Stimulated activated naive CD8-positive, alpha-beta T cell treated with anti-CD3 and anti-CD28 coated beads, Interleukin-15, amount 100 ng/mL, for 72 hours (primary cell): ENCODE measurements at regions not wholly inside any gene's neighbourhood (a gene's known extent, or its start where the extent isn't known, plus 50 kb on each side); places are given as distances from the start of the nearest gene placed in this dataset.
A peak's percentile ranks its signal among the peaks of the same experiment; 100 is the strongest.

Experiments
- ATAC-seq: fragments of 150-1000 bp; cut with Tn5 transposase; 2 replicates; pipeline ENCODE4 v1.10.0; 2021; ENCODE audit warnings: mild to moderate bottlenecking, moderate library complexity
- DNase-seq, 2 donors: peaks; one replicate each; pipeline ENCODE4 v3.0.0; 2021 to 2022
- H3K27ac Mint-ChIP-seq, 2 donors: one replicate each; pipeline ENCODE4 v1.8.0; 2022; ENCODE audit warnings: mild to moderate bottlenecking in 2 of 2, mixed read lengths in 2 of 2, moderate library complexity in 2 of 2
- H3K27me3 Mint-ChIP-seq: one replicate; pipeline ENCODE4 v1.8.0; 2022; ENCODE audit warnings: mixed read lengths
- H3K4me1 Mint-ChIP-seq: one replicate; pipeline ENCODE4 v1.8.0; 2022; ENCODE audit warnings: mild to moderate bottlenecking, mixed read lengths
- H3K4me3 Mint-ChIP-seq, 2 donors: one replicate each; pipeline ENCODE4 v1.8.0; 2022; ENCODE audit warnings: mild to moderate bottlenecking in 2 of 2, mixed read lengths in 2 of 2, moderate library complexity in 1 of 2
- H3K9me3 Mint-ChIP-seq, 2 donors: one replicate each; pipeline ENCODE4 v1.8.0; 2022; ENCODE audit warnings: mixed read lengths in 2 of 2

GRCh38 chr19:28012361-28012760, 1200.6 kb downstream of the UQCRFS1 start:
- Mint-ChIP-seq H3K9me3 (peaks cover 0 to 10% of the 10 kb centered on the region in 2 donors), H3K4me3 (no peak overlapping the region), H3K27me3 (peaks cover 7% of the 10 kb centered on the region), H3K27ac (no peak overlapping the region), H3K4me1 (no peaks in the 10 kb centered on the region)
- DNase-seq (no peak), ATAC-seq (no peak)

GRCh38 chr19:28010656-28011055, 1202.3 kb downstream of the UQCRFS1 start:
- ATAC-seq (no peak), DNase-seq (no peak)
- H3K4me1 Mint-ChIP-seq = no peaks in the 10 kb centered on the region
- H3K27me3 Mint-ChIP-seq = peaks cover 7% of the 10 kb centered on the region
- peaks cover 0 to 13% of the 10 kb centered on the region in 2 donors for H3K9me3 Mint-ChIP-seq
- no peak overlapping the region for H3K4me3 Mint-ChIP-seq
- H3K27ac Mint-ChIP-seq = no peak overlapping the region

GRCh38 chr19:28009696-28010095, 1203.3 kb downstream of the UQCRFS1 start:
- DNase-seq (no peak), ATAC-seq (no peak)
- Mint-ChIP-seq H3K27ac (no peak overlapping the region), H3K9me3 (peaks cover 0 to 13% of the 10 kb centered on the region in 2 donors), H3K4me3 (no peak overlapping the region), H3K4me1 (no peaks in the 10 kb centered on the region), H3K27me3 (peaks cover 7% of the 10 kb centered on the region)

- DNase-seq (no peak), ATAC-seq (no peak)
- H3K27ac Mint-ChIP-seq = no peak overlapping the region
- peaks cover 7% of the 10 kb centered on the region for H3K27me3 Mint-ChIP-seq
- no peaks in the 10 kb centered on the region for H3K4me1 Mint-ChIP-seq
- no peak overlapping the region for H3K4me3 Mint-ChIP-seq
- peaks cover 0 to 13% of the 10 kb centered on the region in 2 donors for H3K9me3 Mint-ChIP-seq
Observed at GRCh38 chr19:28008695-28009094, 1204.3 kb downstream of the UQCRFS1 start.

GRCh38 chr19:28003543-28003942, 1209.4 kb downstream of the UQCRFS1 start:
- Mint-ChIP-seq H3K9me3 (peaks cover 15 to 21% of the 10 kb centered on the region in 2 donors), H3K27ac (peak overlapping the region in 1 of 2 donors; percentile 81), H3K4me3 (no peak overlapping the region), H3K4me1 (no peaks in the 10 kb centered on the region), H3K27me3 (no peaks in the 10 kb centered on the region)
- no peak for ATAC-seq
- DNase-seq = no peak

GRCh38 chr19:27997069-27997468, 1215.9 kb downstream of the UQCRFS1 start:
- H3K4me1 Mint-ChIP-seq = no peaks in the 10 kb centered on the region
- H3K4me3 Mint-ChIP-seq = no peak overlapping the region

GRCh38 chr19:27993619-27994570, 1219.1 kb downstream of the UQCRFS1 start:
- Mint-ChIP-seq H3K27ac (no peak overlapping the region), H3K4me1 (no peaks in the 10 kb centered on the region), H3K27me3 (no peaks in the 10 kb centered on the region), H3K9me3 (peaks cover 0 to 5% of the 10 kb centered on the region in 2 donors), H3K4me3 (no peak overlapping the region)
- no peak for DNase-seq
- ATAC-seq = no peak

More at GRCh38 chr19:27997069-27997468, 1215.9 kb downstream of the UQCRFS1 start:
- DNase-seq = no peak
- Mint-ChIP-seq H3K27me3 (no peaks in the 10 kb centered on the region), H3K9me3 (peaks cover 10 to 16% of the 10 kb centered on the region in 2 donors), H3K27ac (no peak overlapping the region)
- no peak for ATAC-seq

GRCh38 chr19:27986299-27986698, 1226.7 kb downstream of the UQCRFS1 start:
- H3K27ac Mint-ChIP-seq = no peak overlapping the region
- H3K9me3 Mint-ChIP-seq = peaks cover 0 to 5% of the 10 kb centered on the region in 2 donors
- no peaks in the 10 kb centered on the region for H3K27me3 Mint-ChIP-seq
- no peaks in the 10 kb centered on the region for H3K4me1 Mint-ChIP-seq
- ATAC-seq (no peak), DNase-seq (no peak)
- H3K4me3 Mint-ChIP-seq = no peak overlapping the region

- Mint-ChIP-seq H3K4me3 (no peak overlapping the region), H3K27ac (no peak overlapping the region), H3K4me1 (no peaks in the 10 kb centered on the region), H3K9me3 (no peaks in the 10 kb centered on the region), H3K27me3 (peaks cover 14% of the 10 kb centered on the region)
- DNase-seq (no peak), ATAC-seq (no peak)
Observed at GRCh38 chr19:27975419-27976005, 1237.4 kb downstream of the UQCRFS1 start.

GRCh38 chr19:27974082-27974513, 1238.9 kb downstream of the UQCRFS1 start:
- no peaks in the 10 kb centered on the region for H3K4me1 Mint-ChIP-seq
- DNase-seq = no peak
- ATAC-seq = no peak
- no peaks in the 10 kb centered on the region for H3K9me3 Mint-ChIP-seq
- no peak overlapping the region for H3K27ac Mint-ChIP-seq
- no peak overlapping the region for H3K4me3 Mint-ChIP-seq
- H3K27me3 Mint-ChIP-seq = peaks cover 14% of the 10 kb centered on the region

GRCh38 chr19:27972291-27973040, 1240.5 kb downstream of the UQCRFS1 start:
- no peak for DNase-seq
- no peak for ATAC-seq
- Mint-ChIP-seq H3K27ac (no peak overlapping the region), H3K4me1 (no peaks in the 10 kb centered on the region), H3K9me3 (no peaks in the 10 kb centered on the region), H3K4me3 (no peak overlapping the region), H3K27me3 (peaks cover 10% of the 10 kb centered on the region)

- ATAC-seq = no peak
- no peak for DNase-seq
- H3K27ac Mint-ChIP-seq = no peak overlapping the region
- peaks cover 4% of the 10 kb centered on the region for H3K27me3 Mint-ChIP-seq
- no peaks in the 10 kb centered on the region for H3K9me3 Mint-ChIP-seq
- no peak overlapping the region for H3K4me3 Mint-ChIP-seq
- no peaks in the 10 kb centered on the region for H3K4me1 Mint-ChIP-seq
Observed at GRCh38 chr19:27971869-27972268, 1241.1 kb downstream of the UQCRFS1 start.

GRCh38 chr19:27971071-27971470, 1241.9 kb downstream of the UQCRFS1 start:
- H3K4me3 Mint-ChIP-seq = no peak overlapping the region
- H3K27ac Mint-ChIP-seq = no peak overlapping the region
- ATAC-seq = no peak
- no peak for DNase-seq
- H3K9me3 Mint-ChIP-seq = no peaks in the 10 kb centered on the region
- no peaks in the 10 kb centered on the region for H3K27me3 Mint-ChIP-seq
- H3K4me1 Mint-ChIP-seq = no peaks in the 10 kb centered on the region

- ATAC-seq = no peak
- Mint-ChIP-seq H3K9me3 (no peaks in the 10 kb centered on the region), H3K27ac (no peak overlapping the region), H3K4me1 (no peaks in the 10 kb centered on the region), H3K4me3 (no peak overlapping the region), H3K27me3 (no peaks in the 10 kb centered on the region)
- DNase-seq = no peak
Observed at GRCh38 chr19:27966390-27966816, 1246.5 kb downstream of the UQCRFS1 start.

GRCh38 chr19:27964185-27964584, 1248.8 kb downstream of the UQCRFS1 start:
- Mint-ChIP-seq H3K27me3 (peaks cover 5% of the 10 kb centered on the region), H3K27ac (no peak overlapping the region), H3K9me3 (no peaks in the 10 kb centered on the region), H3K4me3 (no peak overlapping the region), H3K4me1 (no peaks in the 10 kb centered on the region)
- ATAC-seq (no peak), DNase-seq (no peak)
